ENCODE measurements at regions not wholly inside any gene's neighbourhood (a gene's known extent, or its start where the extent isn't known, plus 50 kb on each side); places are given as distances from the start of the nearest gene placed in this dataset.

DNA sequence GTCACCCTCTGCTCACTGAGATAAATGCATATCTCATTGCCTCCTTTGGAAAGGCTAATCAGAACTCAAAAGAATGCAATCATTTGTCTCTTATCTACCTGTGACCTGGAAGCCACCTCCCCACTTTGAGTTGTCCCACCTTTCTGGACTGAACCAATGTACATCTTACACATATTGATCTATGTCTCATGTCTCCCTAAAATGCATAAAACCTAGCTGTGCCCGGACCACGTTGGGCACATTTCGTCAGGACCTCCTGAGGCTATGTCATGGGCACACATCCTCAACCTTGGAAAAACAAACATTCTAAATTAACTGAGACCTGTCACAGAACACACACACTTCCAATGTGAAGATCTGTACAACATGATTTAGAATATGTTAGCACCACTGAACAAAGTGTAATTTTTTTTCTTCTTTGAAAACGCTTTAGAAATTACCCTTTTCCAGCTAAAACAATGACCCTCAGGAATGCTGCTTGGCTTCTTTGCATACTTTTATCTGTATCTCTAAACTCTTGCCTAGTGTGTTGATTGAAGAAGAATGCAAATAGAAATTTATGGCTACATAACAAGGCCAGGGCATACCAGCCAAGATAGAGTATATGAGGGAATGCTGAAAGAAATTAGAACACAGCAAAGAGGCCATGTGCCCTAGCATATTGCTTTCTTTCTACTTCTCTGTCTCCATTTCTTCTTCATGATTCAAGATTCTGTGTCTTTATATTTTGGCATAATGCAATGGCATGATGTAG lies 84.6 kb upstream of the DST start:
- no peaks in the 10 kb centered on the region for H3K9me2 ChIP-seq (replicated peaks; ENCODE audit: low read depth, low read length)
- H2AFZ ChIP-seq (ENCODE audit: low read length) = no peak overlapping the region
- peaks cover 7% of the 10 kb centered on the region for H3K4me1 ChIP-seq (ENCODE audit: insufficient read depth, low read length, poor library complexity, severe bottlenecking)
- TF ChIP-seq, protein P1, sequence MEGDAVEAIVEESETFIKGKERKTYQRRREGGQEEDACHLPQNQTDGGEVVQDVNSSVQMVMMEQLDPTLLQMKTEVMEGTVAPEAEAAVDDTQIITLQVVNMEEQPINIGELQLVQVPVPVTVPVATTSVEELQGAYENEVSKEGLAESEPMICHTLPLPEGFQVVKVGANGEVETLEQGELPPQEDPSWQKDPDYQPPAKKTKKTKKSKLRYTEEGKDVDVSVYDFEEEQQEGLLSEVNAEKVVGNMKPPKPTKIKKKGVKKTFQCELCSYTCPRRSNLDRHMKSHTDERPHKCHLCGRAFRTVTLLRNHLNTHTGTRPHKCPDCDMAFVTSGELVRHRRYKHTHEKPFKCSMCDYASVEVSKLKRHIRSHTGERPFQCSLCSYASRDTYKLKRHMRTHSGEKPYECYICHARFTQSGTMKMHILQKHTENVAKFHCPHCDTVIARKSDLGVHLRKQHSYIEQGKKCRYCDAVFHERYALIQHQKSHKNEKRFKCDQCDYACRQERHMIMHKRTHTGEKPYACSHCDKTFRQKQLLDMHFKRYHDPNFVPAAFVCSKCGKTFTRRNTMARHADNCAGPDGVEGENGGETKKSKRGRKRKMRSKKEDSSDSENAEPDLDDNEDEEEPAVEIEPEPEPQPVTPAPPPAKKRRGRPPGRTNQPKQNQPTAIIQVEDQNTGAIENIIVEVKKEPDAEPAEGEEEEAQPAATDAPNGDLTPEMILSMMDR (conservative IDR thresholded peaks at IDR 0.05; ENCODE audit: low read length) = no peak
- no peak for TF ChIP-seq EZH2phosphoT487 (IDR thresholded peaks at IDR 0.05; ENCODE audit: borderline replicate concordance)
- no peaks in the 10 kb centered on the region for H3F3A ChIP-seq (ENCODE audit: low read depth)
- no peaks in the 10 kb centered on the region for H3K79me2 ChIP-seq (ENCODE audit: insufficient read depth, low read length)
- H3K4me3 ChIP-seq (ENCODE audit: low read length, poor library complexity, severe bottlenecking) = no peak overlapping the region
- no peaks in the 10 kb centered on the region for H3K36me3 ChIP-seq (ENCODE audit: insufficient read depth, low read length)
- no peak overlapping the region for H3K9ac ChIP-seq (ENCODE audit: low read depth, low read length, poor library complexity, severe bottlenecking)
- H4K20me1 ChIP-seq (ENCODE audit: insufficient read depth, low read length, poor library complexity, severe bottlenecking) = no peaks in the 10 kb centered on the region
- H3K4me2 ChIP-seq (ENCODE audit: low read depth, low read length, poor library complexity, severe bottlenecking) = no peak overlapping the region
- no peaks in the 10 kb centered on the region for H3K9me3 ChIP-seq (ENCODE audit: insufficient read depth, low read depth, low read length)
- no peaks in the 10 kb centered on the region for H3K27me3 ChIP-seq (ENCODE audit: insufficient read depth, low read length, poor library complexity, severe bottlenecking)

DNA sequence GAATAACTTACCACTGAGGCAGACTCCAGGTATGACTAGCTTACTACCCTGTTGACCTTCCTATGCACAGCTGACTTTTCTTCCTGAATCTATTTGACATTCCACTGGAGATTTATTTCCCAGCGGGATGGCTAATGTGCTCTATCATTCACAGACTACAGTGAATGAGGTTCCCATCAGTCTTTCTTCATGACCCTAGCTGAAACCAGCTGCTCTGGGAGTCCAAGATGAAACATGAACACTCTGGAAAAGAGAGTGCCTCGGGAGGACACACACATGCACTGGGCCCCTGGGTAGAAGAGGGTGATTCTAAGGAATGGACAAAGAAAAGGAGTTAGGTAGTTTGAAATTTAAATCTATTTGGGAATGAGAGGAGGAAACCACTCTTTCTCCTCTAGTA lies 82.6 kb upstream of the DST start:
- no peak overlapping the region for H3K9ac ChIP-seq (ENCODE audit: low read depth, low read length, poor library complexity, severe bottlenecking)
- H3K79me2 ChIP-seq (ENCODE audit: insufficient read depth, low read length) = no peaks in the 10 kb centered on the region
- no peaks in the 10 kb centered on the region for H3K27me3 ChIP-seq (ENCODE audit: insufficient read depth, low read length, poor library complexity, severe bottlenecking)
- no peaks in the 10 kb centered on the region for H3F3A ChIP-seq (ENCODE audit: low read depth)
- H3K9me2 ChIP-seq (replicated peaks; ENCODE audit: low read depth, low read length) = no peaks in the 10 kb centered on the region
- H3K36me3 ChIP-seq (ENCODE audit: insufficient read depth, low read length) = no peaks in the 10 kb centered on the region
- H3K4me3 ChIP-seq (ENCODE audit: low read length, poor library complexity, severe bottlenecking) = no peak overlapping the region
- no peak overlapping the region for H3K4me2 ChIP-seq (ENCODE audit: low read depth, low read length, poor library complexity, severe bottlenecking)
- H3K9me3 ChIP-seq (ENCODE audit: insufficient read depth, low read depth, low read length) = no peaks in the 10 kb centered on the region
- no peak overlapping the region for H2AFZ ChIP-seq (ENCODE audit: low read length)
- TF ChIP-seq, protein P1 (conservative IDR thresholded peaks at IDR 0.05; ENCODE audit: low read length) = no peak
- H3K4me1 ChIP-seq (ENCODE audit: insufficient read depth, low read length, poor library complexity, severe bottlenecking) = peaks cover 7% of the 10 kb centered on the region
- H4K20me1 ChIP-seq (ENCODE audit: insufficient read depth, low read length, poor library complexity, severe bottlenecking) = no peaks in the 10 kb centered on the region

DNA sequence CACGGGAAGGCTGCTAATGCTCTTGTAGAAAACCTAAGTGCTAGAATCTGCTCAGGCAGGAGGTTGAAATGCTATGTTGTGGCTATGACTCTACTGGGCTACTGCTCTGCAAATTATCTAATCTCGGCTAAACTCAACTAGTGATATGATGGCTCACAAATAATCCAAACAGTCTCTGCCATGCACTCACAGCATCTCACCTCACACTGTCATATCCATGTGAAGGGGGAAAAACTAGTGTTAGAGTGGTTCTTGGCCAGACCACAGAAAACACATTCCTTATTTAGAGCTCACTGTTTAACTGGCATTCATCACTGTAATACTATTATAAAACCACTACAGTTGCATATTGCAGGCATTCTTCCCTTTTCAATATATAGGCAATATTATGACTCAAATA lies 81.8 kb upstream of the DST start:
- H3K4me2 ChIP-seq (ENCODE audit: low read depth, low read length, poor library complexity, severe bottlenecking) = no peak overlapping the region
- H3F3A ChIP-seq (ENCODE audit: low read depth) = no peaks in the 10 kb centered on the region
- H3K4me1 ChIP-seq (ENCODE audit: insufficient read depth, low read length, poor library complexity, severe bottlenecking) = peaks cover 7% of the 10 kb centered on the region
- no peak overlapping the region for H3K4me3 ChIP-seq (ENCODE audit: low read length, poor library complexity, severe bottlenecking)
- no peaks in the 10 kb centered on the region for H3K79me2 ChIP-seq (ENCODE audit: insufficient read depth, low read length)
- H3K9ac ChIP-seq (ENCODE audit: low read depth, low read length, poor library complexity, severe bottlenecking) = no peak overlapping the region
- no peaks in the 10 kb centered on the region for H3K27me3 ChIP-seq (ENCODE audit: insufficient read depth, low read length, poor library complexity, severe bottlenecking)
- H3K9me3 ChIP-seq (ENCODE audit: insufficient read depth, low read depth, low read length) = no peaks in the 10 kb centered on the region; the same call in 1 of the 2 replicates
- no peaks in the 10 kb centered on the region for H4K20me1 ChIP-seq (ENCODE audit: insufficient read depth, low read length, poor library complexity, severe bottlenecking)
- H3K9me2 ChIP-seq (replicated peaks; ENCODE audit: low read depth, low read length) = no peaks in the 10 kb centered on the region
- TF ChIP-seq EZH2phosphoT487 (IDR thresholded peaks at IDR 0.05; ENCODE audit: borderline replicate concordance) = no peak
- TF ChIP-seq, protein P1 (conservative IDR thresholded peaks at IDR 0.05; ENCODE audit: low read length) = no peak
- H3K36me3 ChIP-seq (ENCODE audit: insufficient read depth, low read length) = no peaks in the 10 kb centered on the region
- no peak overlapping the region for H2AFZ ChIP-seq (ENCODE audit: low read length)
